ENCODE measurements at regions not wholly inside any gene's neighbourhood (a gene's known extent, or its start where the extent isn't known, plus 50 kb on each side); places are given as distances from the start of the nearest gene placed in this dataset.

DNA sequence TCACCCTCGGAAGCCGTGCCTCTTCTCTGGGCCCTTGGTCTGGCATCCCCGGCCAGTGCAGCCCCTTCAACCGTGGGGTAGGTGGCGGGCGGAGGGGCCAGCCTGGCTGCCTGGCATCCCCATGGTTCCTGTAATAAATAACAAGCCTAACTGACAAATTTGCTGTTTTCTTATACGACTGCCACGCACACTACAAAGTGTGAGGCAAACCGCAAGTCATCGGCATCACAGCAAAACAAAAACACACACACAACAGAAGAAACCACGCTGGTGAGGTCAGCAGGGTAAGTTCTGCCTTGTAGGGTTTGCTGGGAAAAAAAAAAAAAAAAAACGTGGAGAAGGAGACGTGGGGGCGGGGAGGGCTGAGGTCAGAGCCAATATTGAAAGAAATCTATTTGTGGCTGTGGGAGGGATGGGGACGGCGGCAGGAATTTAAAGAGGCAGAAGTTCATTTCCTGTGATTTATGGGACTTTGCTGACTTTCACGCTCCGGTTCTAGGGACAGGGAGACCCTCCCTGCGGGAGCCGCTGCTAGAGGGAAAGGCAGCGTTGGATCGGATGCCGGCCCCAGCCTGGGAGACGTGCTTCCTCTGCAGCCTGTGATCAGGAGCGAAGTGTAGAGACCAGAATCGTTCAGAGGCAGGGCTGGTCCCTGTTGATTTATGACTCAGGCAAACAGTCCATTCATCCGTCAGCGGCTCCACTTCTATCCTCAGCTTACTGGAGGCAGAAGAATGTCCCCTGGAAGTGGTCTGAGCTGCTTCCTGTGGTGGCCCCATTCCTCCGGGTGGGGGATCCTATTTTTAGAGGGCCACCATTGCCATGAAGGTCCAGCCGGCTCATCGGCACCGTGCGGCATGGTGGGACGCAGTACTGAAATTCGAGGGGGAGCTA is 162.8 kb downstream of the FOXL1 start:
- H3K36me3 Mint-ChIP-seq (ENCODE audit: low read depth, unreplicated experiment) = peaks cover 18% of the 10 kb centered on the region
- TF ChIP-seq, protein P1, sequence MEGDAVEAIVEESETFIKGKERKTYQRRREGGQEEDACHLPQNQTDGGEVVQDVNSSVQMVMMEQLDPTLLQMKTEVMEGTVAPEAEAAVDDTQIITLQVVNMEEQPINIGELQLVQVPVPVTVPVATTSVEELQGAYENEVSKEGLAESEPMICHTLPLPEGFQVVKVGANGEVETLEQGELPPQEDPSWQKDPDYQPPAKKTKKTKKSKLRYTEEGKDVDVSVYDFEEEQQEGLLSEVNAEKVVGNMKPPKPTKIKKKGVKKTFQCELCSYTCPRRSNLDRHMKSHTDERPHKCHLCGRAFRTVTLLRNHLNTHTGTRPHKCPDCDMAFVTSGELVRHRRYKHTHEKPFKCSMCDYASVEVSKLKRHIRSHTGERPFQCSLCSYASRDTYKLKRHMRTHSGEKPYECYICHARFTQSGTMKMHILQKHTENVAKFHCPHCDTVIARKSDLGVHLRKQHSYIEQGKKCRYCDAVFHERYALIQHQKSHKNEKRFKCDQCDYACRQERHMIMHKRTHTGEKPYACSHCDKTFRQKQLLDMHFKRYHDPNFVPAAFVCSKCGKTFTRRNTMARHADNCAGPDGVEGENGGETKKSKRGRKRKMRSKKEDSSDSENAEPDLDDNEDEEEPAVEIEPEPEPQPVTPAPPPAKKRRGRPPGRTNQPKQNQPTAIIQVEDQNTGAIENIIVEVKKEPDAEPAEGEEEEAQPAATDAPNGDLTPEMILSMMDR (IDR thresholded peaks at IDR 0.05; ENCODE audit: insufficient read depth, low read depth, low read length) = no peak
- no peak for TF ChIP-seq EZH2 (IDR thresholded peaks at IDR 0.05; ENCODE audit: insufficient read depth, low read length)
- H3K4me3 ChIP-seq (ENCODE audit: insufficient read depth, low read depth, low read length) = peak overlapping the region; percentile 54
- H3K27me3 ChIP-seq (ENCODE audit: insufficient read depth, low read length) = no peaks in the 10 kb centered on the region
- H3K4me1 ChIP-seq (ENCODE audit: insufficient read depth, low read length) = peaks cover 13% of the 10 kb centered on the region
- peak overlapping the region; percentile 77 for H3K4me3 Mint-ChIP-seq (ENCODE audit: unreplicated experiment)
- peak; percentile 91 for DNase-seq (ENCODE audit: low read depth)
- H3K4me2 ChIP-seq (ENCODE audit: low read length) = peak overlapping the region; percentile 88
- H3K27me3 Mint-ChIP-seq (ENCODE audit: low read depth, unreplicated experiment) = peaks cover 4% of the 10 kb centered on the region
- no peaks in the 10 kb centered on the region for H3K9me3 ChIP-seq (ENCODE audit: insufficient read depth, low read depth, low read length)
- no peaks in the 10 kb centered on the region for H4K20me1 ChIP-seq (ENCODE audit: insufficient read depth, low read length)
- H3K9me3 Mint-ChIP-seq (ENCODE audit: unreplicated experiment) = peaks cover 7% of the 10 kb centered on the region
- H3K36me3 ChIP-seq (ENCODE audit: insufficient read depth, low read length) = no peaks in the 10 kb centered on the region
- peak overlapping the region; percentile 67 for H2AFZ ChIP-seq (ENCODE audit: low read depth, low read length)
- H3K27ac ChIP-seq (ENCODE audit: low read depth, low read length) = peak overlapping the region; percentile 95
- H3K4me1 Mint-ChIP-seq (ENCODE audit: low read depth, unreplicated experiment) = peaks cover 43% of the 10 kb centered on the region
- H3K27ac Mint-ChIP-seq (ENCODE audit: unreplicated experiment) = peak overlapping the region; percentile 98
- H3K9ac ChIP-seq (ENCODE audit: low read length) = peak overlapping the region; percentile 84
- H3K79me2 ChIP-seq (ENCODE audit: insufficient read depth, low read length) = no peaks in the 10 kb centered on the region
- no peak for FAIRE-seq

DNA sequence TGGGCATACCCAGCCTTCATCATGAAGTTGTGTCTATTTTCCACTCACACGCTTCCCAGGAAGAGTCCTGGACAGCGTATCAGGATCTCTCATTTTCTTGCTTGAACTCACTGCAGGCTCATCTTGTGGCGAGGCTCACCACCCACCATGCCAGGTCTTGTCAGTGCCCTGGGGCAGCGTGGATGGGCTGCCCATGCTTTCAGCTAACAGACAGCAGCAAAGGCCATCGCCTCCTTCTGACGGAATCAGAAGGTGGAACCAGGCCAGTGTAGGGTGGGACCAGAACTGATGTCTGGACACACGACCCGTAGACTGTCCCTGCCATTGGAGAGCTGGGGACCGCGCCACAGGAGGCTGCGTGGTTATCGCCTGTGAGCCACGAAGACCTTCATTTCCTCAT is 169.4 kb downstream of the FOXL1 start:
- Histone ChIP-seq H3K9ac (ENCODE audit: low read length) (no peak overlapping the region), H3K4me3 (ENCODE audit: insufficient read depth, low read depth, low read length) (no peak overlapping the region), H3K4me1 (ENCODE audit: insufficient read depth, low read length) (peaks cover 19% of the 10 kb centered on the region), H3K79me2 (ENCODE audit: insufficient read depth, low read length) (no peaks in the 10 kb centered on the region), H3K4me2 (ENCODE audit: low read length) (no peak overlapping the region), H3K27ac (ENCODE audit: low read depth, low read length) (no peak overlapping the region), H2AFZ (ENCODE audit: low read depth, low read length) (no peak overlapping the region), H3K36me3 (ENCODE audit: insufficient read depth, low read length) (no peaks in the 10 kb centered on the region), H4K20me1 (ENCODE audit: insufficient read depth, low read length) (no peaks in the 10 kb centered on the region), H3K27me3 (ENCODE audit: insufficient read depth, low read length) (no peaks in the 10 kb centered on the region), H3K9me3 (ENCODE audit: insufficient read depth, low read depth, low read length) (no peaks in the 10 kb centered on the region)
- no peak overlapping the region for H3K27ac Mint-ChIP-seq (ENCODE audit: unreplicated experiment)
- H3K4me1 Mint-ChIP-seq (ENCODE audit: low read depth, unreplicated experiment) = peaks cover 29% of the 10 kb centered on the region
- H3K27me3 Mint-ChIP-seq (ENCODE audit: low read depth, unreplicated experiment) = peaks cover 13% of the 10 kb centered on the region
- no peak for TF ChIP-seq EZH2 (IDR thresholded peaks at IDR 0.05; ENCODE audit: insufficient read depth, low read length)
- TF ChIP-seq, protein P1 (IDR thresholded peaks at IDR 0.05; ENCODE audit: insufficient read depth, low read depth, low read length) = no peak
- DNase-seq (ENCODE audit: low read depth) (no peak), FAIRE-seq (no peak)
- peaks cover 4% of the 10 kb centered on the region for H3K36me3 Mint-ChIP-seq (ENCODE audit: low read depth, unreplicated experiment)
- no peak overlapping the region for H3K4me3 Mint-ChIP-seq (ENCODE audit: unreplicated experiment)
- H3K9me3 Mint-ChIP-seq (ENCODE audit: unreplicated experiment) = no peaks in the 10 kb centered on the region

DNA sequence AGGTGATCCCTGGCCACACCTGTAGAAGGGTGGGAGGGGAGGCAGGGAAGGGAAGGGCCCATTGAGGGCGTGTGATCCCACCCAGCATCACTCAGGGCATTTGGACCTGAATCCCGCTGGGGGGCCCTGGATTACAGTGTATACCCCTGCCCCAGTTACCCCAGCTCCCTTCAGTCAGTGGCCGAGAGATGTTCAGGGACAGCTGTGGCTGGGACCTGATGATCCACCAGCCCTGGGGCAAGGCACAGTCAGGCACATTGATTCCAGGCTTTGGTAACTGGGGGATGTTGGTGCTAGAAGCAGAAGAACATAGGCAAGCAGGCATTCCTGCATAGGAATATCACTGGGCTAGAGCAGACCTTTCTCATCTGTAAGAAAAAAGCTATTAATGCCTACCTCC is 170.3 kb downstream of the FOXL1 start:
- no peak overlapping the region for H3K4me3 ChIP-seq (ENCODE audit: insufficient read depth, low read depth, low read length)
- Mint-ChIP-seq H3K36me3 (ENCODE audit: low read depth, unreplicated experiment) (peaks cover 4% of the 10 kb centered on the region), H3K4me3 (ENCODE audit: unreplicated experiment) (no peak overlapping the region), H3K4me1 (ENCODE audit: low read depth, unreplicated experiment) (peaks cover 25% of the 10 kb centered on the region), H3K27me3 (ENCODE audit: low read depth, unreplicated experiment) (peaks cover 13% of the 10 kb centered on the region), H3K27ac (ENCODE audit: unreplicated experiment) (no peak overlapping the region), H3K9me3 (ENCODE audit: unreplicated experiment) (no peaks in the 10 kb centered on the region)
- no peak for DNase-seq (ENCODE audit: low read depth)
- H3K9ac ChIP-seq (ENCODE audit: low read length) = no peak overlapping the region
- no peak overlapping the region for H3K27ac ChIP-seq (ENCODE audit: low read depth, low read length)
- H4K20me1 ChIP-seq (ENCODE audit: insufficient read depth, low read length) = no peaks in the 10 kb centered on the region
- H3K27me3 ChIP-seq (ENCODE audit: insufficient read depth, low read length) = no peaks in the 10 kb centered on the region
- no peak for FAIRE-seq
- no peaks in the 10 kb centered on the region for H3K36me3 ChIP-seq (ENCODE audit: insufficient read depth, low read length)
- H3K4me1 ChIP-seq (ENCODE audit: insufficient read depth, low read length) = peaks cover 19% of the 10 kb centered on the region
- no peaks in the 10 kb centered on the region for H3K9me3 ChIP-seq (ENCODE audit: insufficient read depth, low read depth, low read length)
- no peak overlapping the region for H2AFZ ChIP-seq (ENCODE audit: low read depth, low read length)
- TF ChIP-seq, protein P1 (IDR thresholded peaks at IDR 0.05; ENCODE audit: insufficient read depth, low read depth, low read length) = no peak
- no peak for TF ChIP-seq EZH2 (IDR thresholded peaks at IDR 0.05; ENCODE audit: insufficient read depth, low read length)
- no peaks in the 10 kb centered on the region for H3K79me2 ChIP-seq (ENCODE audit: insufficient read depth, low read length)
- no peak overlapping the region for H3K4me2 ChIP-seq (ENCODE audit: low read length)

All from astrocyte (in vitro differentiated cells and primary cell).